Mammary epithelial cell (primary cell): ENCODE measurements at regions not wholly inside any gene's neighbourhood (a gene's known extent, or its start where the extent isn't known, plus 50 kb on each side); places are given as distances from the start of the nearest gene placed in this dataset.

ENCODE experiments used
- EZH2 ChIP-seq: IDR thresholded peaks from 2 replicates; pipeline ENCODE4 v1.6.1; 2012; ENCODE audit warnings: low read length, inconsistent platforms, borderline replicate concordance
- TF ChIP-seq, protein P1 (sequence below), 2 donors: IDR thresholded peaks in 1 of 2; conservative IDR thresholded peaks in 1 of 2; 2 replicates each; pipeline ENCODE4 v1.5.1; 2011 to 2012; ENCODE audit warnings: inconsistent platforms in 2 of 2, low read length in 2 of 2, mild to moderate bottlenecking in 2 of 2, control low read depth in 1 of 2, low read depth in 1 of 2; ENCODE audit not compliant: insufficient read depth in 1 of 2; ENCODE audit errors: extremely low read depth in 1 of 2

DNA sequence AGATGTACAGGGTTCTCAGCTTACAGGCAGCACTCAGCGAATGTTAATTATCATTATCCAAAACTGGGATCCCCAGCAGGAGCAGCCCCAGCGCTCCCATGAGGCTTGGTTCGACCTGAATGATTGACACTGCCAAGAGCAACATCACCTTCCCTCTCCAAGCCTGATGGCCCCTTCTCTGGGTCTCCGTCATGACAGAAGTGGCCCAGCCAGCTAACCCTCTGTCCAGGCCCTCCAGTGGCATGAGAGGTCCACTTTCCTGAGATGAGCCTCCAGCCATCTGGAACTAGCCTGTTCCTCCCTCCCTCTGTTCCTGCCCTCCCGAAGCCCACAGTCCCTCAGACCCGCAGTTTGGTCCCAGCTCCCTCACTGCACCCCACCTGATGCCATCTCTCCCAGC lies 97.0 kb upstream of the RAB6C start:
- no peak for TF ChIP-seq EZH2
- TF ChIP-seq, protein P1, sequence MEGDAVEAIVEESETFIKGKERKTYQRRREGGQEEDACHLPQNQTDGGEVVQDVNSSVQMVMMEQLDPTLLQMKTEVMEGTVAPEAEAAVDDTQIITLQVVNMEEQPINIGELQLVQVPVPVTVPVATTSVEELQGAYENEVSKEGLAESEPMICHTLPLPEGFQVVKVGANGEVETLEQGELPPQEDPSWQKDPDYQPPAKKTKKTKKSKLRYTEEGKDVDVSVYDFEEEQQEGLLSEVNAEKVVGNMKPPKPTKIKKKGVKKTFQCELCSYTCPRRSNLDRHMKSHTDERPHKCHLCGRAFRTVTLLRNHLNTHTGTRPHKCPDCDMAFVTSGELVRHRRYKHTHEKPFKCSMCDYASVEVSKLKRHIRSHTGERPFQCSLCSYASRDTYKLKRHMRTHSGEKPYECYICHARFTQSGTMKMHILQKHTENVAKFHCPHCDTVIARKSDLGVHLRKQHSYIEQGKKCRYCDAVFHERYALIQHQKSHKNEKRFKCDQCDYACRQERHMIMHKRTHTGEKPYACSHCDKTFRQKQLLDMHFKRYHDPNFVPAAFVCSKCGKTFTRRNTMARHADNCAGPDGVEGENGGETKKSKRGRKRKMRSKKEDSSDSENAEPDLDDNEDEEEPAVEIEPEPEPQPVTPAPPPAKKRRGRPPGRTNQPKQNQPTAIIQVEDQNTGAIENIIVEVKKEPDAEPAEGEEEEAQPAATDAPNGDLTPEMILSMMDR (conservative IDR thresholded peaks at IDR 0.05 in 1 of 2, IDR thresholded peaks at IDR 0.05 in 1 of 2; ENCODE audit: extremely low read depth in 1 of 2, insufficient read depth in 1 of 2, low read depth in 1 of 2, low read length in 2 of 2): no peak
